Psoas muscle (tissue), 7 donors: ENCODE measurements at regions not wholly inside any gene's neighbourhood (a gene's known extent, or its start where the extent isn't known, plus 50 kb on each side); places are given as distances from the start of the nearest gene placed in this dataset.

Experiments
- ATAC-seq, 4 donors: fragments of 200-7000 bp; cut with Tn5 transposase; one replicate each; pipeline ENCODE4 v1.9.1; 2020; ENCODE audit warnings: moderate library complexity in 3 of 4, mild to moderate bottlenecking in 2 of 4
- DNase-seq, 2 donors: peaks; one replicate each; pipeline ENCODE4 v3.0.0-alpha.2; 2020
- H3K27ac ChIP-seq: fragments of 200-600 bp; one replicate; pipeline ENCODE4 v1.8.0; 2022
- H3K27me3 ChIP-seq, 3 donors: fragments of 200-600 bp in 1 of 3; one replicate each; pipeline versions ENCODE4 v1.6.1 to v1.8.0; 2013 to 2022; ENCODE audit warnings: low read length in 2 of 3, mild to moderate bottlenecking in 2 of 3, moderate library complexity in 1 of 3; ENCODE audit not compliant: insufficient read depth in 3 of 3
- H3K36me3 ChIP-seq, 2 donors: fragments of 200-600 bp in 1 of 2; one replicate each; pipeline versions ENCODE4 v1.6.1 to v1.8.0; 2013 to 2022; ENCODE audit warnings: low read depth in 1 of 2, mild to moderate bottlenecking in 1 of 2, moderate library complexity in 1 of 2; ENCODE audit not compliant: insufficient read depth in 1 of 2
- H3K4me1 ChIP-seq: fragments of 200-600 bp; one replicate; pipeline ENCODE4 v1.8.0; 2022
- H3K4me3 ChIP-seq: fragments of 200-600 bp; one replicate; pipeline ENCODE4 v1.8.0; 2022; ENCODE audit warnings: mild to moderate bottlenecking
- H3K9me3 ChIP-seq: fragments of 200-600 bp; one replicate; pipeline ENCODE4 v1.8.0; 2022
- CTCF ChIP-seq: fragments of 200-600 bp; IDR thresholded peaks from one replicate; pipeline ENCODE4 v1.8.0; 2022; ENCODE audit warnings: antibody characterized with exemption
- WGBS, 3 donors: extraction: QIAGEN DNeasy Blood & Tissue Kit; methylation state at CpG; one replicate each; pipeline versions ENCODE4 v1.1.6 to v1.1.7; 2013; 5-methylcytosine and 5-hydroxymethylcytosine counted together
- intact Hi-C, 2 donors: fragments of 100-400 bp; cut with DNase I; formaldehyde crosslinking; loops; one replicate each; pipeline versions ENCODE4 v1.11.0 to v1.14.2; 2022
- donor health status: healthy with polysubstance abuse.
- donor health status: DM: no; HTN: no; CAD: no; lungs with moderate emphysema.
- donor health status: Bipolar disorder and iron deficiency.
- donor health status: healthy.
- donor health status: DM: yes; HTN: yes; CAD: no.
- donor health status: DM: no; HTN: no; CAD: no.
- donor health status: DM: yes; HTN: yes; CAD: no.

GRCh38 chr3:76242886-76243753, 457.8 kb upstream of the ZNF717 start:
- Histone ChIP-seq H3K4me1 (no peaks in the 10 kb centered on the region), H3K9me3 (no peaks in the 10 kb centered on the region), H3K27ac (no peak overlapping the region), H3K27me3 (no peaks in the 10 kb centered on the region), H3K4me3 (no peak overlapping the region), H3K36me3 (no peaks in the 10 kb centered on the region)
- DNase-seq, result no peak
- TF ChIP-seq CTCF, result no peak
- no peak for ATAC-seq
- intact Hi-C loops, result no loop called here
- 75 to 81% (median 80%) methylated on average over 17 of the region's 17 CpGs for WGBS, 3 donors

- no peaks in the 10 kb centered on the region for H3K27me3 ChIP-seq
- TF ChIP-seq CTCF, result no peak
- no peaks in the 10 kb centered on the region for H3K36me3 ChIP-seq
- no peaks in the 10 kb centered on the region for H3K4me1 ChIP-seq
- DNase-seq (no peak), ATAC-seq (no peak)
- H3K27ac ChIP-seq, result no peak overlapping the region
- intact Hi-C loops, result no loop called here
- no peaks in the 10 kb centered on the region for H3K9me3 ChIP-seq
- no peak overlapping the region for H3K4me3 ChIP-seq
- whole genome bisulfite sequencing, 3 donors, result 83 to 88% (median 84%) methylated on average over 2 of the region's 2 CpGs
These were observed 459.7 kb upstream of the ZNF717 start for GRCh38 chr3:76245073-76245472.

GRCh38 chr3:76245622-76246021, 460.3 kb upstream of the ZNF717 start:
- Histone ChIP-seq H3K9me3 (no peaks in the 10 kb centered on the region), H3K36me3 (no peaks in the 10 kb centered on the region), H3K4me3 (no peak overlapping the region), H3K4me1 (no peaks in the 10 kb centered on the region), H3K27ac (no peak overlapping the region), H3K27me3 (no peaks in the 10 kb centered on the region)
- intact Hi-C loops, result no loop called here
- ATAC-seq (no peak), DNase-seq (no peak)
- no peak for TF ChIP-seq CTCF

GRCh38 chr3:76264496-76264895, 479.1 kb upstream of the ZNF717 start:
- H3K4me1 ChIP-seq, result no peaks in the 10 kb centered on the region
- H3K36me3 ChIP-seq, result no peaks in the 10 kb centered on the region
- no peaks in the 10 kb centered on the region for H3K9me3 ChIP-seq
- no peak overlapping the region for H3K4me3 ChIP-seq
- no peak overlapping the region for H3K27ac ChIP-seq
- DNase-seq (no peak), ATAC-seq (no peak)
- intact Hi-C loops, result no loop called here
- 89 to 92% (median 91%) methylated on average over 1 of the region's 1 CpG for WGBS, 3 donors
- TF ChIP-seq CTCF, result no peak
- no peaks in the 10 kb centered on the region for H3K27me3 ChIP-seq

- ATAC-seq, result no peak
- no peak for TF ChIP-seq CTCF
- no peaks in the 10 kb centered on the region for H3K27me3 ChIP-seq
These were observed 479.6 kb upstream of the ZNF717 start for GRCh38 chr3:76264911-76265310.

More at GRCh38 chr3:76264911-76265310, 479.6 kb upstream of the ZNF717 start:
- WGBS, 3 donors, result 66 to 69% (median 66%) methylated on average over 6 of the region's 6 CpGs
- intact Hi-C loops, result no loop called here
- DNase-seq, result no peak
- Histone ChIP-seq H3K4me3 (no peak overlapping the region), H3K4me1 (no peaks in the 10 kb centered on the region), H3K27ac (no peak overlapping the region), H3K36me3 (no peaks in the 10 kb centered on the region), H3K9me3 (no peaks in the 10 kb centered on the region)
